ENCODE measurements at regions not wholly inside any gene's neighbourhood (a gene's known extent, or its start where the extent isn't known, plus 50 kb on each side); places are given as distances from the start of the nearest gene placed in this dataset.

- H3K9ac ChIP-seq (ENCODE audit: low read length): no peak overlapping the region
- H4K20me1 ChIP-seq (ENCODE audit: insufficient read depth): no peaks in the 10 kb centered on the region
- H3K79me2 ChIP-seq (replicated peaks; ENCODE audit: insufficient read depth, low read length): no peaks in the 10 kb centered on the region
- no peaks in the 10 kb centered on the region for H3K9me2 ChIP-seq (ENCODE audit: insufficient read depth, low read length)
- no peaks in the 10 kb centered on the region for H3K9me3 ChIP-seq (ENCODE audit: low read length)
- no peaks in the 10 kb centered on the region for H3F3A ChIP-seq (ENCODE audit: insufficient read depth, low read length, poor library complexity, severe bottlenecking)
- H3K4me2 ChIP-seq (ENCODE audit: low read length): no peak overlapping the region
- no peak overlapping the region for H3K27ac ChIP-seq (ENCODE audit: low read length)
- TF ChIP-seq EZH2 (IDR thresholded peaks at IDR 0.05; ENCODE audit: borderline replicate concordance, insufficient read depth, low read length, poor library complexity, severe bottlenecking): no peak
- TF ChIP-seq EP300 (conservative IDR thresholded peaks at IDR 0.05; ENCODE audit: poor library complexity, severe bottlenecking): no peak
- TF ChIP-seq POLR2AphosphoS5 (IDR thresholded peaks at IDR 0.05): no peak
- TF ChIP-seq RAD21 (conservative IDR thresholded peaks at IDR 0.05): no peak
- H3K36me3 ChIP-seq (ENCODE audit: insufficient read depth, low read length): no peaks in the 10 kb centered on the region
- H2AFZ ChIP-seq (ENCODE audit: low read depth, low read length): no peak overlapping the region
- no peak overlapping the region for H3K4me3 ChIP-seq (ENCODE audit: low read length)
- H3K27me3 ChIP-seq (ENCODE audit: insufficient read depth, low read depth, low read length): peaks cover 13% of the 10 kb centered on the region
Measured at GRCh38 chr15:36265422-36265821, 314.0 kb upstream of the CDIN1 start.

GRCh38 chr15:36271048-36271447 is 308.4 kb upstream of the CDIN1 start:
- Histone ChIP-seq H3K4me3 (ENCODE audit: low read length) (no peak overlapping the region), H3K27me3 (ENCODE audit: insufficient read depth, low read depth, low read length) (peaks cover 38% of the 10 kb centered on the region), H3K27ac (ENCODE audit: low read length) (no peak overlapping the region), H3K9ac (ENCODE audit: low read length) (no peak overlapping the region), H3K36me3 (ENCODE audit: insufficient read depth, low read length) (no peaks in the 10 kb centered on the region), H3K4me2 (ENCODE audit: low read length) (no peak overlapping the region), H3K9me3 (ENCODE audit: low read length) (no peaks in the 10 kb centered on the region), H2AFZ (ENCODE audit: low read depth, low read length) (no peak overlapping the region), H3K9me2 (ENCODE audit: insufficient read depth, low read length) (no peaks in the 10 kb centered on the region), H3F3A (ENCODE audit: insufficient read depth, low read length, poor library complexity, severe bottlenecking) (no peaks in the 10 kb centered on the region), H3K79me2 (replicated peaks; ENCODE audit: insufficient read depth, low read length) (no peaks in the 10 kb centered on the region), H4K20me1 (ENCODE audit: insufficient read depth) (no peaks in the 10 kb centered on the region)
- TF ChIP-seq MXI1 (conservative IDR thresholded peaks at IDR 0.05; ENCODE audit: poor library complexity, severe bottlenecking) (no peak), SMC3 (conservative IDR thresholded peaks at IDR 0.05; ENCODE audit: poor library complexity) (no peak), TAF1 (IDR thresholded peaks at IDR 0.05; ENCODE audit: low read depth) (no peak), RAD21 (conservative IDR thresholded peaks at IDR 0.05) (no peak), EP300 (conservative IDR thresholded peaks at IDR 0.05; ENCODE audit: poor library complexity, severe bottlenecking) (no peak), CTCF (IDR thresholded peaks at IDR 0.05; ENCODE audit: poor library complexity, severe bottlenecking) (no peak), REST (IDR thresholded peaks at IDR 0.05; ENCODE audit: borderline replicate concordance) (no peak)

- H3K27me3 ChIP-seq (ENCODE audit: insufficient read depth, low read depth, low read length): peaks cover 23% of the 10 kb centered on the region
- no peaks in the 10 kb centered on the region for H3K36me3 ChIP-seq (ENCODE audit: insufficient read depth, low read length)
- H4K20me1 ChIP-seq (ENCODE audit: insufficient read depth): no peaks in the 10 kb centered on the region
- H3K4me2 ChIP-seq (ENCODE audit: low read length): no peak overlapping the region
- peaks cover 10% of the 10 kb centered on the region for H3K9me3 ChIP-seq (ENCODE audit: low read length)
- H3K27ac ChIP-seq (ENCODE audit: low read length): no peak overlapping the region
- H3K79me2 ChIP-seq (replicated peaks; ENCODE audit: insufficient read depth, low read length): no peaks in the 10 kb centered on the region
- H3K4me3 ChIP-seq (ENCODE audit: low read length): no peak overlapping the region
- no peaks in the 10 kb centered on the region for H3K9me2 ChIP-seq (ENCODE audit: insufficient read depth, low read length)
- TF ChIP-seq POLR2AphosphoS5 (IDR thresholded peaks at IDR 0.05) (no peak), EP300 (conservative IDR thresholded peaks at IDR 0.05; ENCODE audit: poor library complexity, severe bottlenecking) (no peak), SMC3 (conservative IDR thresholded peaks at IDR 0.05; ENCODE audit: poor library complexity) (no peak), REST (IDR thresholded peaks at IDR 0.05; ENCODE audit: borderline replicate concordance) (no peak), MXI1 (conservative IDR thresholded peaks at IDR 0.05; ENCODE audit: poor library complexity, severe bottlenecking) (no peak), CTCF (IDR thresholded peaks at IDR 0.05; ENCODE audit: poor library complexity, severe bottlenecking) (no peak), EZH2 (IDR thresholded peaks at IDR 0.05; ENCODE audit: borderline replicate concordance, insufficient read depth, low read length, poor library complexity, severe bottlenecking) (no peak), TAF1 (IDR thresholded peaks at IDR 0.05; ENCODE audit: low read depth) (no peak), RAD21 (conservative IDR thresholded peaks at IDR 0.05) (no peak)
- no peak overlapping the region for H2AFZ ChIP-seq (ENCODE audit: low read depth, low read length)
- no peaks in the 10 kb centered on the region for H3F3A ChIP-seq (ENCODE audit: insufficient read depth, low read length, poor library complexity, severe bottlenecking)
- H3K9ac ChIP-seq (ENCODE audit: low read length): no peak overlapping the region
Measured at GRCh38 chr15:36275656-36276055, 303.8 kb upstream of the CDIN1 start.

Data from neural cell (in vitro differentiated cells).